MM.1S (cell line): ENCODE measurements at regions not wholly inside any gene's neighbourhood (a gene's known extent, or its start where the extent isn't known, plus 50 kb on each side); places are given as distances from the start of the nearest gene placed in this dataset.

ENCODE experiments used
- EZH2 ChIP-seq: fragments of 300-600 bp; sonication (generic); optimal IDR thresholded peaks from 2 replicates; pipeline ENCODE3; 2017; ENCODE audit warnings: low read depth, mild to moderate bottlenecking, antibody characterized with exemption, low read length, mixed read lengths
- TF ChIP-seq, protein P1 (sequence below): fragments of 300-600 bp; sonication (generic); IDR thresholded peaks from 2 replicates; pipeline ENCODE4 v1.5.1; 2016; ENCODE audit warnings: antibody characterized with exemption, low read length, mixed read lengths

GRCh38 chr4:133868856-133869255, 332.7 kb downstream of the PABPC4L start:
- TF ChIP-seq, protein P1, sequence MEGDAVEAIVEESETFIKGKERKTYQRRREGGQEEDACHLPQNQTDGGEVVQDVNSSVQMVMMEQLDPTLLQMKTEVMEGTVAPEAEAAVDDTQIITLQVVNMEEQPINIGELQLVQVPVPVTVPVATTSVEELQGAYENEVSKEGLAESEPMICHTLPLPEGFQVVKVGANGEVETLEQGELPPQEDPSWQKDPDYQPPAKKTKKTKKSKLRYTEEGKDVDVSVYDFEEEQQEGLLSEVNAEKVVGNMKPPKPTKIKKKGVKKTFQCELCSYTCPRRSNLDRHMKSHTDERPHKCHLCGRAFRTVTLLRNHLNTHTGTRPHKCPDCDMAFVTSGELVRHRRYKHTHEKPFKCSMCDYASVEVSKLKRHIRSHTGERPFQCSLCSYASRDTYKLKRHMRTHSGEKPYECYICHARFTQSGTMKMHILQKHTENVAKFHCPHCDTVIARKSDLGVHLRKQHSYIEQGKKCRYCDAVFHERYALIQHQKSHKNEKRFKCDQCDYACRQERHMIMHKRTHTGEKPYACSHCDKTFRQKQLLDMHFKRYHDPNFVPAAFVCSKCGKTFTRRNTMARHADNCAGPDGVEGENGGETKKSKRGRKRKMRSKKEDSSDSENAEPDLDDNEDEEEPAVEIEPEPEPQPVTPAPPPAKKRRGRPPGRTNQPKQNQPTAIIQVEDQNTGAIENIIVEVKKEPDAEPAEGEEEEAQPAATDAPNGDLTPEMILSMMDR = no peak
- TF ChIP-seq EZH2 = no peak
